Ishikawa (cell line): ENCODE measurements at regions not wholly inside any gene's neighbourhood (a gene's known extent, or its start where the extent isn't known, plus 50 kb on each side); places are given as distances from the start of the nearest gene placed in this dataset.

Experiments
- CREB1 ChIP-seq: IDR thresholded peaks from 2 replicates; pipeline ENCODE4 v1.6.1; 2012; ENCODE audit warnings: low read depth
- EP300 ChIP-seq: IDR thresholded peaks from 2 replicates; pipeline ENCODE4 v1.6.1; 2012; ENCODE audit warnings: borderline replicate concordance
- FOXM1 ChIP-seq: IDR thresholded peaks from 2 replicates; pipeline ENCODE4 v1.6.1; 2012; ENCODE audit warnings: low read depth, borderline replicate concordance
- NFIC ChIP-seq: IDR thresholded peaks from 2 replicates; pipeline ENCODE4 v1.6.1; 2012
- RAD21 ChIP-seq: IDR thresholded peaks from 2 replicates; pipeline ENCODE4 v1.6.1; 2012; ENCODE audit warnings: low read depth
- TAF1 ChIP-seq: IDR thresholded peaks from 2 replicates; pipeline ENCODE4 v1.6.1; 2012; ENCODE audit warnings: low read depth, mild to moderate bottlenecking
- TEAD4 ChIP-seq: IDR thresholded peaks from 2 replicates; pipeline ENCODE4 v1.6.1; 2012
- ZBTB7A ChIP-seq: IDR thresholded peaks from 2 replicates; pipeline ENCODE4 v1.6.1; 2012; ENCODE audit warnings: low read depth
- TF ChIP-seq, protein P1 (sequence below): IDR thresholded peaks from 2 replicates; pipeline ENCODE4 v1.6.1; 2012; ENCODE audit warnings: low read depth, mild to moderate bottlenecking
- TF ChIP-seq, protein P2 (sequence below): IDR thresholded peaks from 2 replicates; pipeline ENCODE4 v1.6.1; 2012
- TF ChIP-seq, protein P3 (sequence below): IDR thresholded peaks from 2 replicates; pipeline ENCODE4 v1.6.1; 2012

DNA sequence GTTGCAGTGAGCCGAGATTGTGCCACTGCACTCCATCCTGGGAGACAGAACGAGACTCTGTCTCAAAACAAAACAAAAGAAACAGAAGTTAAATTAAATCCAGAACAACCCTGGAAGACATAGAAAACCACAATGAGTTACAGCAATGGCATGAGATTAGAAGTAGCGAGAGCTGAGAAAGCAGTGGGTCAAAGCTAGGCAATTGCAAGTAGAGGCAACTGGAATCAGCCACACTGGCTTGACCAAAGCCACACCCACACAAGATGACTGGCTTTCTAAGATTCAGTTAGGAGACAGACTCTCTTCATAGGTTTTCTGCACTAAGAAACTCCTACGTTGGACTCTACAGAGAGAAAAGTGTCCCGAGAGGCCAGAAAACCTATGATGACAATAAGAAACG is 443.0 kb downstream of the GPM6A start:
- no peak for TF ChIP-seq RAD21
- no peak for TF ChIP-seq EP300
- TF ChIP-seq, protein P1, sequence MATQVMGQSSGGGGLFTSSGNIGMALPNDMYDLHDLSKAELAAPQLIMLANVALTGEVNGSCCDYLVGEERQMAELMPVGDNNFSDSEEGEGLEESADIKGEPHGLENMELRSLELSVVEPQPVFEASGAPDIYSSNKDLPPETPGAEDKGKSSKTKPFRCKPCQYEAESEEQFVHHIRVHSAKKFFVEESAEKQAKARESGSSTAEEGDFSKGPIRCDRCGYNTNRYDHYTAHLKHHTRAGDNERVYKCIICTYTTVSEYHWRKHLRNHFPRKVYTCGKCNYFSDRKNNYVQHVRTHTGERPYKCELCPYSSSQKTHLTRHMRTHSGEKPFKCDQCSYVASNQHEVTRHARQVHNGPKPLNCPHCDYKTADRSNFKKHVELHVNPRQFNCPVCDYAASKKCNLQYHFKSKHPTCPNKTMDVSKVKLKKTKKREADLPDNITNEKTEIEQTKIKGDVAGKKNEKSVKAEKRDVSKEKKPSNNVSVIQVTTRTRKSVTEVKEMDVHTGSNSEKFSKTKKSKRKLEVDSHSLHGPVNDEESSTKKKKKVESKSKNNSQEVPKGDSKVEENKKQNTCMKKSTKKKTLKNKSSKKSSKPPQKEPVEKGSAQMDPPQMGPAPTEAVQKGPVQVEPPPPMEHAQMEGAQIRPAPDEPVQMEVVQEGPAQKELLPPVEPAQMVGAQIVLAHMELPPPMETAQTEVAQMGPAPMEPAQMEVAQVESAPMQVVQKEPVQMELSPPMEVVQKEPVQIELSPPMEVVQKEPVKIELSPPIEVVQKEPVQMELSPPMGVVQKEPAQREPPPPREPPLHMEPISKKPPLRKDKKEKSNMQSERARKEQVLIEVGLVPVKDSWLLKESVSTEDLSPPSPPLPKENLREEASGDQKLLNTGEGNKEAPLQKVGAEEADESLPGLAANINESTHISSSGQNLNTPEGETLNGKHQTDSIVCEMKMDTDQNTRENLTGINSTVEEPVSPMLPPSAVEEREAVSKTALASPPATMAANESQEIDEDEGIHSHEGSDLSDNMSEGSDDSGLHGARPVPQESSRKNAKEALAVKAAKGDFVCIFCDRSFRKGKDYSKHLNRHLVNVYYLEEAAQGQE: no peak
- no peak for TF ChIP-seq CREB1
- no peak for TF ChIP-seq TEAD4
- TF ChIP-seq, protein P2, sequence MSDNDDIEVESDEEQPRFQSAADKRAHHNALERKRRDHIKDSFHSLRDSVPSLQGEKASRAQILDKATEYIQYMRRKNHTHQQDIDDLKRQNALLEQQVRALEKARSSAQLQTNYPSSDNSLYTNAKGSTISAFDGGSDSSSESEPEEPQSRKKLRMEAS: no peak
- no peak for TF ChIP-seq FOXM1
- no peak for TF ChIP-seq NFIC
- no peak for TF ChIP-seq TAF1
- TF ChIP-seq ZBTB7A: no peak
- TF ChIP-seq, protein P3, sequence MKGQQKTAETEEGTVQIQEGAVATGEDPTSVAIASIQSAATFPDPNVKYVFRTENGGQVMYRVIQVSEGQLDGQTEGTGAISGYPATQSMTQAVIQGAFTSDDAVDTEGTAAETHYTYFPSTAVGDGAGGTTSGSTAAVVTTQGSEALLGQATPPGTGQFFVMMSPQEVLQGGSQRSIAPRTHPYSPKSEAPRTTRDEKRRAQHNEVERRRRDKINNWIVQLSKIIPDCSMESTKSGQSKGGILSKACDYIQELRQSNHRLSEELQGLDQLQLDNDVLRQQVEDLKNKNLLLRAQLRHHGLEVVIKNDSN: no peak
